ENCODE measurements at regions not wholly inside any gene's neighbourhood (a gene's known extent, or its start where the extent isn't known, plus 50 kb on each side); places are given as distances from the start of the nearest gene placed in this dataset.

- TF ChIP-seq CTCF (IDR thresholded peaks at IDR 0.05) (no peak), GABPA (IDR thresholded peaks at IDR 0.05; ENCODE audit: low read depth) (no peak), RXRA (IDR thresholded peaks at IDR 0.05; ENCODE audit: borderline replicate concordance, low read depth) (no peak), CHD2 (IDR thresholded peaks at IDR 0.05; ENCODE audit: low read length, partially characterized antibody) (no peak), SIN3A (IDR thresholded peaks at IDR 0.05; ENCODE audit: borderline replicate concordance, low read depth, low read length) (no peak), PBX3 (IDR thresholded peaks at IDR 0.05) (no peak)
Measured at GRCh38 chr2:217103752-217104545, 244.1 kb upstream of the TNP1 start (continued).

GRCh38 chr2:217102956-217103355 is 243.1 kb upstream of the TNP1 start:
- H3K9me2 ChIP-seq: no peaks in the 10 kb centered on the region
- TF ChIP-seq TAF1 (IDR thresholded peaks at IDR 0.05; ENCODE audit: borderline replicate concordance, low read depth, low read length): no peak
- TF ChIP-seq POLR2AphosphoS5 (IDR thresholded peaks at IDR 0.05; ENCODE audit: low read depth, low read length): no peak
- TF ChIP-seq EP300 (IDR thresholded peaks at IDR 0.05; ENCODE audit: borderline replicate concordance in 1 of 2, low read depth in 1 of 2, low read length in 1 of 2): no peak
- TF ChIP-seq FOSL2 (IDR thresholded peaks at IDR 0.05; ENCODE audit: borderline replicate concordance, low read depth): no peak
- no peak for TF ChIP-seq RCOR1 (IDR thresholded peaks at IDR 0.05; ENCODE audit: low read length)
- no peak for TF ChIP-seq RAD21 (IDR thresholded peaks at IDR 0.05; ENCODE audit: low read length)
- TF ChIP-seq EZH2phosphoT487 (IDR thresholded peaks at IDR 0.05; ENCODE audit: borderline replicate concordance, low read depth): no peak
- TF ChIP-seq TEAD4 (IDR thresholded peaks at IDR 0.05; ENCODE audit: borderline replicate concordance, insufficient read depth): no peak
- no peak for TF ChIP-seq YY1 (IDR thresholded peaks at IDR 0.05; ENCODE audit: low read depth)
- TF ChIP-seq NRF1 (IDR thresholded peaks at IDR 0.05; ENCODE audit: low read depth, low read length): no peak
- no peak for TF ChIP-seq USF2 (IDR thresholded peaks at IDR 0.05; ENCODE audit: borderline replicate concordance, low read depth, low read length)
- TF ChIP-seq GABPA (IDR thresholded peaks at IDR 0.05; ENCODE audit: low read depth): no peak
- no peak for TF ChIP-seq CHD2 (IDR thresholded peaks at IDR 0.05; ENCODE audit: low read length, partially characterized antibody)
- no peak for TF ChIP-seq SMC3 (IDR thresholded peaks at IDR 0.05; ENCODE audit: low read depth, low read length)
- no peak for TF ChIP-seq RXRA (IDR thresholded peaks at IDR 0.05; ENCODE audit: borderline replicate concordance, low read depth)
- no peak for TF ChIP-seq ELF1 (IDR thresholded peaks at IDR 0.05)
- TF ChIP-seq PBX3 (IDR thresholded peaks at IDR 0.05): no peak
- no peak for TF ChIP-seq RFX5 (IDR thresholded peaks at IDR 0.05; ENCODE audit: low read length)
- no peak overlapping the region for H3K4me3 ChIP-seq (ENCODE audit: low read depth in 2 of 2, low read length in 1 of 2)
- peak overlapping the region in 1 of 2 experiments; percentile 83; a peak in 2 of 4 replicates for H3K27ac ChIP-seq (ENCODE audit: low read depth in 2 of 2, low read length in 1 of 2)
- H3K9ac ChIP-seq: peak overlapping the region; percentile 20; the same call in 1 of the 2 replicates
- ChIA-PET CTCF (no interaction called here), POLR2A (no interaction called here)
- no peaks in the 10 kb centered on the region for H3K36me3 ChIP-seq (replicated peaks in 1 of 2; ENCODE audit: control insufficient read depth in 1 of 2, insufficient read depth in 2 of 2, low read length in 1 of 2)
- H4K20me1 ChIP-seq (ENCODE audit: insufficient read depth): no peaks in the 10 kb centered on the region
- no peaks in the 10 kb centered on the region for H3K79me2 ChIP-seq (ENCODE audit: insufficient read depth)
- H2AFZ ChIP-seq (ENCODE audit: low read depth): peak overlapping the region; percentile 64; the same call in 1 of the 2 replicates
- 0 out of 2 replicates have a peak overlapping the region, but pooled peaks have one; percentile 6 for H3K4me2 ChIP-seq
- H3K9me3 ChIP-seq: no peaks in the 10 kb centered on the region
- H3K4me1 ChIP-seq (ENCODE audit: control insufficient read depth in 1 of 2, insufficient read depth in 2 of 2, low read depth in 1 of 2, low read length in 1 of 2): peaks cover 0 to 41% of the 10 kb centered on the region in 2 experiments; a peak in 2 of 4 replicates
- no peaks in the 10 kb centered on the region for H3K27me3 ChIP-seq (ENCODE audit: insufficient read depth)
- WGBS (ENCODE audit: low lambda C conversion rate): 82% methylated on average over 1 of the region's 1 CpG
- peaks cover 22% of the 10 kb centered on the region for H3F3A ChIP-seq (replicated peaks; ENCODE audit: insufficient read depth)
- DNase-seq: no peak
